Right atrium auricular region (tissue), 2 donors: ENCODE measurements at regions not wholly inside any gene's neighbourhood (a gene's known extent, or its start where the extent isn't known, plus 50 kb on each side); places are given as distances from the start of the nearest gene placed in this dataset.

Experiments used
- DNase-seq: peaks from one replicate; pipeline ENCODE4 v3.0.0-alpha.2; 2019; ENCODE audit warnings: low spot score
- H3K27ac ChIP-seq, 2 donors: fragments of 200-600 bp; sonication (generic); 1 replicate in 1 of 2; 2 replicates in 1 of 2; pipeline ENCODE4 v1.5.1; 2016 to 2019
- H3K27me3 ChIP-seq, 2 donors: fragments of 200-600 bp; sonication (generic); one replicate each; pipeline versions ENCODE4 v1.5.1 to v1.6.0; 2017 to 2019
- H3K36me3 ChIP-seq: fragments of 200-600 bp; sonication (generic); one replicate; pipeline ENCODE4 v1.5.1; 2016
- H3K4me1 ChIP-seq, 2 donors: fragments of 200-600 bp; sonication (generic); one replicate each; pipeline versions ENCODE4 v1.5.1 to v1.6.0; 2017 to 2019
- H3K4me3 ChIP-seq, 2 donors: fragments of 200-600 bp; sonication (generic); 1 replicate in 1 of 2; 2 replicates in 1 of 2; pipeline ENCODE4 v1.5.1; 2017 to 2019; ENCODE audit warnings: mild to moderate bottlenecking in 1 of 2, moderate library complexity in 1 of 2
- H3K9me3 ChIP-seq, 2 donors: fragments of 200-600 bp; sonication (generic); one replicate each; pipeline ENCODE4 v1.5.1; 2019
- TF ChIP-seq, protein P1 (sequence below), 2 donors: fragments of 200-600 bp; sonication (generic); IDR thresholded peaks; one replicate each; pipeline ENCODE4 v1.5.1; 2019; ENCODE audit warnings: antibody characterized with exemption in 2 of 2

DNA sequence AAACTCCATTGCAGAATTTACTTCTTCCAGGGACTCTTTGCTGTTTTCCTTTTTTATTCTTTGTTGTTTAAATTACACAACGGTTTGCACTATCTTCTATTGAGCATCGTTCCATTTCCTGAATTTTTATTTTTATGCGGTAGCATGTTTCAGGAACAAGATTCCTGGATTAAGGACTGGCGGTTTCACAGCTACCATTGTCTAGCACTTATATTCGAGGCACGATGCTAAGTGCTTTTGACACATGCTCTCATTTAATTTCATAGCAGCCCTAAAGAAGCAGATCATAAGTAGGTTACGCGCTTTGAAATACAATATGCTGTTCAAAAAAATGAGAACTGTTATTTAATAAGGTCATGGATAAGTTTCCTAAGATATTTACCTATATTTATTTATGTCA is 354.4 kb downstream of the ARL6IP6 start:
- no peaks in the 10 kb centered on the region for H3K4me1 ChIP-seq
- DNase-seq, result no peak
- no peaks in the 10 kb centered on the region for H3K9me3 ChIP-seq
- TF ChIP-seq, protein P1, sequence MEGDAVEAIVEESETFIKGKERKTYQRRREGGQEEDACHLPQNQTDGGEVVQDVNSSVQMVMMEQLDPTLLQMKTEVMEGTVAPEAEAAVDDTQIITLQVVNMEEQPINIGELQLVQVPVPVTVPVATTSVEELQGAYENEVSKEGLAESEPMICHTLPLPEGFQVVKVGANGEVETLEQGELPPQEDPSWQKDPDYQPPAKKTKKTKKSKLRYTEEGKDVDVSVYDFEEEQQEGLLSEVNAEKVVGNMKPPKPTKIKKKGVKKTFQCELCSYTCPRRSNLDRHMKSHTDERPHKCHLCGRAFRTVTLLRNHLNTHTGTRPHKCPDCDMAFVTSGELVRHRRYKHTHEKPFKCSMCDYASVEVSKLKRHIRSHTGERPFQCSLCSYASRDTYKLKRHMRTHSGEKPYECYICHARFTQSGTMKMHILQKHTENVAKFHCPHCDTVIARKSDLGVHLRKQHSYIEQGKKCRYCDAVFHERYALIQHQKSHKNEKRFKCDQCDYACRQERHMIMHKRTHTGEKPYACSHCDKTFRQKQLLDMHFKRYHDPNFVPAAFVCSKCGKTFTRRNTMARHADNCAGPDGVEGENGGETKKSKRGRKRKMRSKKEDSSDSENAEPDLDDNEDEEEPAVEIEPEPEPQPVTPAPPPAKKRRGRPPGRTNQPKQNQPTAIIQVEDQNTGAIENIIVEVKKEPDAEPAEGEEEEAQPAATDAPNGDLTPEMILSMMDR (IDR thresholded peaks at IDR 0.05), result no peak
- H3K36me3 ChIP-seq, result no peaks in the 10 kb centered on the region
- H3K4me3 ChIP-seq, result no peak overlapping the region
- H3K27ac ChIP-seq, result no peak overlapping the region
- H3K27me3 ChIP-seq, result no peaks in the 10 kb centered on the region

DNA sequence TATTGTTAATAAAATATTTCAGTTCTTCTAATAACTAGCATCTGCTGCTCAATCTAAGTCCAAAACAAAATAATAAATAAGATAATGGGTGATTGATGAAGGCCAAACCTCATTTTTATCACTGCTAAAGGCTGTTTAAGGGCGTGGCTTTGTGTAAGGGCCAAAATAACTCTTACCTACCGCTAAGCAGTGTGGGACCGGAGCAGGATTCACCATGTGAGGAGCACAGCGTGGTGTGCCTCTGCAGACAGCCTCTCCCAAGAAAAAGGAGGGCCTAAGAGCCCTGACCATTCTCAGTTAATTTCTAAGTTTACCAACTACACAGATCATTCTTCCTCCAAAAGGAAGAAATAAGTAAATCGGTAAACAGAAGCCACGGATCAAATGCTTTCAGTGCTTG is 353.7 kb downstream of the ARL6IP6 start:
- no peak overlapping the region for H3K27ac ChIP-seq
- H3K4me1 ChIP-seq, result no peaks in the 10 kb centered on the region
- no peaks in the 10 kb centered on the region for H3K27me3 ChIP-seq
- no peak overlapping the region for H3K4me3 ChIP-seq
- TF ChIP-seq, protein P1 (IDR thresholded peaks at IDR 0.05), result no peak
- H3K36me3 ChIP-seq, result no peaks in the 10 kb centered on the region
- DNase-seq, result no peak
- H3K9me3 ChIP-seq, result no peaks in the 10 kb centered on the region

DNA sequence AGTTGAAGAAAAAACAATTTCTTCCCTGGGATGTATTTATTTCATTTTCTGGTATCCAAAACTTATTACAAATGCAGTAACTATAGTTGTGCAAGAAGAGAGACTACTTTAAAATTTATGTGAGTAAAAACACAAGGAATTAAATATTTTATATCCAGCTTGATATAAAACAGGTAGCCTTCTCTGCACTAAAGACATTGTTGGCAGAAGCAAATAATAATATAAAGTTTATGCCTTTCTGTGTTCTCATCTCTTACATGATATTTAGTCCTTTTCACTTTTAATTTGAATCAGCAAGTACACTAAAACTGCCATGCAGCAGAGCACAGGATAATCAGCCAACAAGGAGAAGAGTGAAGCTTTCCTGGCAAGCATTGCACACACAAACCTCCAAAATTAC is 352.7 kb downstream of the ARL6IP6 start:
- Histone ChIP-seq H3K27ac (no peak overlapping the region), H3K4me3 (no peak overlapping the region), H3K9me3 (no peaks in the 10 kb centered on the region), H3K4me1 (no peaks in the 10 kb centered on the region), H3K36me3 (no peaks in the 10 kb centered on the region), H3K27me3 (no peaks in the 10 kb centered on the region)
- no peak for DNase-seq
- TF ChIP-seq, protein P1 (IDR thresholded peaks at IDR 0.05), result no peak

- no peak for DNase-seq
- Histone ChIP-seq H3K27ac (no peak overlapping the region), H3K9me3 (no peaks in the 10 kb centered on the region), H3K36me3 (no peaks in the 10 kb centered on the region), H3K4me3 (no peak overlapping the region), H3K27me3 (no peaks in the 10 kb centered on the region), H3K4me1 (no peaks in the 10 kb centered on the region)
- TF ChIP-seq, protein P1 (IDR thresholded peaks at IDR 0.05), result no peak
These were observed 350.5 kb downstream of the ARL6IP6 start for GRCh38 chr2:153068915-153069314.

GRCh38 chr2:153068052-153068451 is 349.6 kb downstream of the ARL6IP6 start:
- DNase-seq, result no peak

More at GRCh38 chr2:153068052-153068451, 349.6 kb downstream of the ARL6IP6 start:
- H3K27ac ChIP-seq, result no peak overlapping the region
- H3K27me3 ChIP-seq, result no peaks in the 10 kb centered on the region
- H3K36me3 ChIP-seq, result no peaks in the 10 kb centered on the region
- no peaks in the 10 kb centered on the region for H3K4me1 ChIP-seq
- H3K4me3 ChIP-seq, result no peak overlapping the region
- no peaks in the 10 kb centered on the region for H3K9me3 ChIP-seq
- TF ChIP-seq, protein P1 (IDR thresholded peaks at IDR 0.05), result no peak
